ENCODE measurements at regions not wholly inside any gene's neighbourhood (a gene's known extent, or its start where the extent isn't known, plus 50 kb on each side); places are given as distances from the start of the nearest gene placed in this dataset.

- no peaks in the 10 kb centered on the region for H3K4me1 ChIP-seq (ENCODE audit: insufficient read depth, poor library complexity, severe bottlenecking)
- DNase-seq (ENCODE audit: low spot score): no peak
- TF ChIP-seq, protein P1, sequence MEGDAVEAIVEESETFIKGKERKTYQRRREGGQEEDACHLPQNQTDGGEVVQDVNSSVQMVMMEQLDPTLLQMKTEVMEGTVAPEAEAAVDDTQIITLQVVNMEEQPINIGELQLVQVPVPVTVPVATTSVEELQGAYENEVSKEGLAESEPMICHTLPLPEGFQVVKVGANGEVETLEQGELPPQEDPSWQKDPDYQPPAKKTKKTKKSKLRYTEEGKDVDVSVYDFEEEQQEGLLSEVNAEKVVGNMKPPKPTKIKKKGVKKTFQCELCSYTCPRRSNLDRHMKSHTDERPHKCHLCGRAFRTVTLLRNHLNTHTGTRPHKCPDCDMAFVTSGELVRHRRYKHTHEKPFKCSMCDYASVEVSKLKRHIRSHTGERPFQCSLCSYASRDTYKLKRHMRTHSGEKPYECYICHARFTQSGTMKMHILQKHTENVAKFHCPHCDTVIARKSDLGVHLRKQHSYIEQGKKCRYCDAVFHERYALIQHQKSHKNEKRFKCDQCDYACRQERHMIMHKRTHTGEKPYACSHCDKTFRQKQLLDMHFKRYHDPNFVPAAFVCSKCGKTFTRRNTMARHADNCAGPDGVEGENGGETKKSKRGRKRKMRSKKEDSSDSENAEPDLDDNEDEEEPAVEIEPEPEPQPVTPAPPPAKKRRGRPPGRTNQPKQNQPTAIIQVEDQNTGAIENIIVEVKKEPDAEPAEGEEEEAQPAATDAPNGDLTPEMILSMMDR (IDR thresholded peaks at IDR 0.05; ENCODE audit: poor library complexity, severe bottlenecking): no peak
- no peaks in the 10 kb centered on the region for H3K36me3 ChIP-seq (ENCODE audit: low read depth)
- H3K9me3 ChIP-seq (ENCODE audit: severe bottlenecking): no peaks in the 10 kb centered on the region
- no peak overlapping the region for H3K27ac ChIP-seq (ENCODE audit: poor library complexity, severe bottlenecking)
- no peak overlapping the region for H3K4me3 ChIP-seq (ENCODE audit: severe bottlenecking)
- ATAC-seq (ENCODE audit: low read depth): no peak
- no peaks in the 10 kb centered on the region for H3K27me3 ChIP-seq (ENCODE audit: insufficient read depth, poor library complexity, severe bottlenecking)
Observed at GRCh38 chr12:84046859-84047258, 865.7 kb downstream of the SLC6A15 start.

- ATAC-seq (ENCODE audit: low read depth) (no peak), DNase-seq (ENCODE audit: low spot score) (no peak)
- Histone ChIP-seq H3K4me3 (ENCODE audit: severe bottlenecking) (no peak overlapping the region), H3K36me3 (ENCODE audit: low read depth) (no peaks in the 10 kb centered on the region), H3K27me3 (ENCODE audit: insufficient read depth, poor library complexity, severe bottlenecking) (no peaks in the 10 kb centered on the region), H3K27ac (ENCODE audit: poor library complexity, severe bottlenecking) (no peak overlapping the region), H3K4me1 (ENCODE audit: insufficient read depth, poor library complexity, severe bottlenecking) (no peaks in the 10 kb centered on the region), H3K9me3 (ENCODE audit: severe bottlenecking) (no peaks in the 10 kb centered on the region)
- TF ChIP-seq, protein P1 (IDR thresholded peaks at IDR 0.05; ENCODE audit: poor library complexity, severe bottlenecking): no peak
Observed at GRCh38 chr12:84043355-84043754, 869.2 kb downstream of the SLC6A15 start.

DNA sequence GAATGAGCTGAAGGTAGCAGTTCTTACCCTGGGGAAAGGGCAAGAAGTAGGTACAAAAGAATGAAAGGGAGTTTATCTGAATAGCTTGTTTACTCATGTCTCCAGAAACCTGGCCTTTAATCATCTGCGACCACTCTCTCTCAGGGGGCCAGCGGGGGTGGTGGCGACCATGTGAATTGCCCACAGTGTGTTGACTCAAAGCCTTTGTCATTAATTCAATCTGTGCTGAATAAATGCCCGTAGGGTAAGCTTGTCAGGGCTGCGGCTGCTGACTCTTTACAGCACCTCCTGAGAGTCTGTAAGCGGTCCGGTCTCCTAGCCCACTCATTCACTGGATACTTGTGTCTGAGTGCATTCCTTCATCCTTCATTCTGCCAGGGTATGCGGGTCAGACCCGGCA, 874.4 kb downstream of the SLC6A15 start:
- ATAC-seq (ENCODE audit: low read depth): no peak
- no peak overlapping the region for H3K27ac ChIP-seq (ENCODE audit: poor library complexity, severe bottlenecking)

DNA sequence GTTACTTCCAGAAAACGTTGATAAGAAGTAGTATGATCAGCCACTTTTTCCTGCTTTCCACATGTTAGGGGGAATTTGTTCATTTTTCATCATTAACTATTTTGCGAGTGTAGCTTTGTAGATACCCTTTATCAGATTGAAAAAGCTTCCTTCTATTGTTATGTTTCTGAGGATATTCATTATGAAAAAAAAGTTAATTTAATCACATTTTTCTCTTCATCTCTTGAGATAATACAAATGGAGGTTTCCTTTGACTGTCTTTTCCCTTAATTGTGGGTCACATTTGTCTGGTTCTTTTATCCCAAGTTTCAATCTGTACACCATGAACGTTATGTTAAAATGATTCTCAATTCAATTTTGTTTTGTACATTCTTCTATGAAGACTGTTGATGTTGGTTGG, 875.7 kb downstream of the SLC6A15 start:
- no peaks in the 10 kb centered on the region for H3K4me1 ChIP-seq (ENCODE audit: insufficient read depth, poor library complexity, severe bottlenecking)
- TF ChIP-seq, protein P1 (IDR thresholded peaks at IDR 0.05; ENCODE audit: poor library complexity, severe bottlenecking): no peak
- no peak for ATAC-seq (ENCODE audit: low read depth)
- no peak for DNase-seq (ENCODE audit: low spot score)
- H3K9me3 ChIP-seq (ENCODE audit: severe bottlenecking): no peaks in the 10 kb centered on the region
- H3K36me3 ChIP-seq (ENCODE audit: low read depth): no peaks in the 10 kb centered on the region
- no peaks in the 10 kb centered on the region for H3K27me3 ChIP-seq (ENCODE audit: insufficient read depth, poor library complexity, severe bottlenecking)
- H3K4me3 ChIP-seq (ENCODE audit: severe bottlenecking): no peak overlapping the region
- H3K27ac ChIP-seq (ENCODE audit: poor library complexity, severe bottlenecking): no peak overlapping the region

More for the DNA sequence above, 874.4 kb downstream of the SLC6A15 start:
- DNase-seq (ENCODE audit: low spot score): no peak
- TF ChIP-seq, protein P1 (IDR thresholded peaks at IDR 0.05; ENCODE audit: poor library complexity, severe bottlenecking): no peak
- H3K9me3 ChIP-seq (ENCODE audit: severe bottlenecking): no peaks in the 10 kb centered on the region
- H3K4me1 ChIP-seq (ENCODE audit: insufficient read depth, poor library complexity, severe bottlenecking): no peaks in the 10 kb centered on the region
- H3K27me3 ChIP-seq (ENCODE audit: insufficient read depth, poor library complexity, severe bottlenecking): no peaks in the 10 kb centered on the region
- H3K36me3 ChIP-seq (ENCODE audit: low read depth): no peaks in the 10 kb centered on the region
- no peak overlapping the region for H3K4me3 ChIP-seq (ENCODE audit: severe bottlenecking)

DNA sequence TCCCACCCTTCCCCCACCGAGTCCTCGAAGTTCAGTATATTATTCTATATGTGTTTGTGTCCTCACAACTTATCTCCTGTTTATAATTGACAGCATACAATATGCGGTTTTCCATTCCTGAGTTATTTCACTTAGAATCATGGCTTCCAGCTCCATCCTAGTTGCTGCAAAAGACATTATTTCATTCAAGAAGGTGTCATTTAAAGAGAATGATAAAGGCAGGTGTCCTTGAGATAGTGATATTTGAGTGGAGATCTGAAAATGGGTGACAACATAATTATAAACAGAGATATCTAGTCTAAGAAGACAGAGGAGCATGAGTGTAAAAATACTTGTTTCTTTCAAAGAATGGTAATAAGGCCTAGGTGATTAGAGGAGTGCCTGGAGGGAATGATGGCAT, 876.8 kb downstream of the SLC6A15 start:
- ATAC-seq (ENCODE audit: low read depth) (no peak), DNase-seq (ENCODE audit: low spot score) (no peak)
- no peaks in the 10 kb centered on the region for H3K27me3 ChIP-seq (ENCODE audit: insufficient read depth, poor library complexity, severe bottlenecking)
- H3K4me1 ChIP-seq (ENCODE audit: insufficient read depth, poor library complexity, severe bottlenecking): no peaks in the 10 kb centered on the region
- no peaks in the 10 kb centered on the region for H3K9me3 ChIP-seq (ENCODE audit: severe bottlenecking)
- no peak overlapping the region for H3K27ac ChIP-seq (ENCODE audit: poor library complexity, severe bottlenecking)
- TF ChIP-seq, protein P1 (IDR thresholded peaks at IDR 0.05; ENCODE audit: poor library complexity, severe bottlenecking): no peak
- H3K36me3 ChIP-seq (ENCODE audit: low read depth): no peaks in the 10 kb centered on the region
- H3K4me3 ChIP-seq (ENCODE audit: severe bottlenecking): no peak overlapping the region
